Astrocyte (in vitro differentiated cells and primary cell): ENCODE measurements at regions not wholly inside any gene's neighbourhood (a gene's known extent, or its start where the extent isn't known, plus 50 kb on each side); places are given as distances from the start of the nearest gene placed in this dataset.

Experiments
- DNase-seq: peaks from one replicate; pipeline ENCODE4 v3.0.0-alpha.2; 2010; ENCODE audit warnings: low read depth
- FAIRE-seq: peaks from 2 replicates; lab custom pipeline; 2011; peaks lifted over from hg19 to GRCh38; lab: Jason Lieb, UNC
- H2AFZ ChIP-seq: 2 replicates; pipeline ENCODE4 v1.6.0; 2012; ENCODE audit warnings: low read depth, low read length, inconsistent platforms
- H3K27ac ChIP-seq: 2 replicates; pipeline ENCODE4 v1.5.1; 2011; ENCODE audit warnings: low read depth, low read length, inconsistent platforms
- H3K27me3 ChIP-seq: 2 replicates; pipeline ENCODE4 v1.6.0; 2011; ENCODE audit warnings: low read length, inconsistent platforms; ENCODE audit not compliant: insufficient read depth
- H3K36me3 ChIP-seq: 2 replicates; pipeline ENCODE4 v1.5.1; 2011; ENCODE audit warnings: low read length, inconsistent platforms; ENCODE audit not compliant: insufficient read depth
- H3K4me1 ChIP-seq: 2 replicates; pipeline ENCODE4 v1.5.1; 2011; ENCODE audit warnings: low read length, inconsistent platforms; ENCODE audit not compliant: insufficient read depth
- H3K4me2 ChIP-seq: 2 replicates; pipeline ENCODE4 v1.6.0; 2012; ENCODE audit warnings: low read length, inconsistent platforms
- H3K4me3 ChIP-seq: 2 replicates; pipeline ENCODE4 v1.5.1; 2011; ENCODE audit warnings: low read depth, mild to moderate bottlenecking, low read length, inconsistent platforms; ENCODE audit not compliant: insufficient read depth
- H3K79me2 ChIP-seq: 2 replicates; pipeline ENCODE4 v1.6.0; 2012; ENCODE audit warnings: mild to moderate bottlenecking, low read length, inconsistent platforms; ENCODE audit not compliant: insufficient read depth
- H3K9ac ChIP-seq: 2 replicates; pipeline ENCODE4 v1.6.0; 2012; ENCODE audit warnings: mild to moderate bottlenecking, low read length, inconsistent platforms
- H3K9me3 ChIP-seq: 2 replicates; pipeline ENCODE4 v1.5.1; 2012; ENCODE audit warnings: low read depth, mild to moderate bottlenecking, low read length, inconsistent platforms; ENCODE audit not compliant: insufficient read depth
- H4K20me1 ChIP-seq: 2 replicates; pipeline ENCODE4 v1.6.0; 2012; ENCODE audit warnings: low read length, inconsistent platforms; ENCODE audit not compliant: insufficient read depth
- H3K27ac Mint-ChIP-seq: one replicate; pipeline ENCODE4 v1.8.0; 2021; ENCODE audit warnings: mild to moderate bottlenecking, mixed read lengths; ENCODE audit not compliant: unreplicated experiment
- H3K27me3 Mint-ChIP-seq: one replicate; pipeline ENCODE4 v1.8.0; 2021; ENCODE audit warnings: low read depth, mixed read lengths; ENCODE audit not compliant: unreplicated experiment
- H3K36me3 Mint-ChIP-seq: one replicate; pipeline ENCODE4 v1.8.0; 2021; ENCODE audit warnings: low read depth, mixed read lengths; ENCODE audit not compliant: unreplicated experiment
- H3K4me1 Mint-ChIP-seq: one replicate; pipeline ENCODE4 v1.8.0; 2021; ENCODE audit warnings: low read depth, mixed read lengths; ENCODE audit not compliant: unreplicated experiment
- H3K4me3 Mint-ChIP-seq: one replicate; pipeline ENCODE4 v1.8.0; 2021; ENCODE audit warnings: mild to moderate bottlenecking, moderate library complexity, mixed read lengths; ENCODE audit not compliant: unreplicated experiment
- H3K9me3 Mint-ChIP-seq: one replicate; pipeline ENCODE4 v1.8.0; 2021; ENCODE audit warnings: mild to moderate bottlenecking, mixed read lengths; ENCODE audit not compliant: unreplicated experiment
- CTCF ChIP-seq: IDR thresholded peaks from 2 replicates; pipeline ENCODE4 v1.5.1; 2011; ENCODE audit warnings: low read depth, mild to moderate bottlenecking, inconsistent platforms, low read length, moderate library complexity; ENCODE audit not compliant: insufficient read depth
- EZH2 ChIP-seq: IDR thresholded peaks from 2 replicates; pipeline ENCODE4 v1.6.1; 2012; ENCODE audit warnings: mild to moderate bottlenecking, low read length, inconsistent platforms; ENCODE audit not compliant: insufficient read depth

DNA sequence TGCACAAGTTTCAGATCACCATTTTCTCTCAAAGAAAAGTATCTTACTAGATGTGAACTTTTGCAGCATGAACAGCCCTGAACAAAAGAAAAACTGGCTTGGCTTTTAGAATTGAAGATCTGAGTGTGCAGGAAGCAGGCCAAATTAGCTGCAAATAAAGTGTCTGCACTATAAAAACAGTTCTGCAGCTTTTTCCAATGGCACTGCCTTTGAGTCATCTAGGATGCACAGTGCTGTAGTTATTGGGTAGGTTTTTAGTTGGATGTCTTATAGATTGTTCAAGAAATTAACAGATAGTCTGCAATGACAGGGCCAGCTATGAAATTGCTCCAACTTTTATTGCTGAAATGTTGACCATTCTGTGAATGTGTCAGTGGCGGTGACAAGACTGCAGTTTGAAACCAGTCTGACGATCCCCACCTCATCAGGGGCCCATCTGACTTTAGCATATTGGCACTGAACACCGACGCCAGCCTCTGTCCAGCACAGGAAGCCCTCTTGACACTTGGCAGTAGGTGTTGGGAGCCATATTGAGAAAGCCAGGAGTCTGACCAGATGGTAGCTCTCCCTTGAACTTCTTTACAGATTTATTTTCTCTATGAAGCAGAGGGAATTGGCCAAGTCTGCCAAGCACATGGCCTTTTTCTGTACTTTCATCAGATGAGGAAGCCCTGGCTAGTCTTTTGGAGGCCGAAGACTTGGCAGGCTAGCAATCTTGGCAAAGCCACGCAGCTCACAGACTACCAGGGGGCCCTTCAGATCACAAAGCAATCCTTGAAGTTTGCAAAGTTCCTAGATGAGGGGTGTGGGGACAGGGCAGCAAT is 490.6 kb downstream of the NEBL start:
- H3K4me3 ChIP-seq = no peak overlapping the region
- DNase-seq (no peak), FAIRE-seq (no peak)
- H3K36me3 ChIP-seq = no peaks in the 10 kb centered on the region
- no peak overlapping the region for H3K27ac ChIP-seq
- no peak overlapping the region for H3K9ac ChIP-seq
- Mint-ChIP-seq H3K36me3 (no peaks in the 10 kb centered on the region), H3K27me3 (no peaks in the 10 kb centered on the region), H3K4me3 (no peak overlapping the region), H3K4me1 (no peaks in the 10 kb centered on the region), H3K27ac (no peak overlapping the region), H3K9me3 (no peaks in the 10 kb centered on the region)
- no peaks in the 10 kb centered on the region for H3K4me1 ChIP-seq
- no peak overlapping the region for H2AFZ ChIP-seq
- H3K27me3 ChIP-seq = no peaks in the 10 kb centered on the region
- no peak for TF ChIP-seq EZH2
- no peak for TF ChIP-seq CTCF
- no peaks in the 10 kb centered on the region for H4K20me1 ChIP-seq
- H3K9me3 ChIP-seq = no peaks in the 10 kb centered on the region
- H3K4me2 ChIP-seq = no peak overlapping the region
- H3K79me2 ChIP-seq = no peaks in the 10 kb centered on the region

DNA sequence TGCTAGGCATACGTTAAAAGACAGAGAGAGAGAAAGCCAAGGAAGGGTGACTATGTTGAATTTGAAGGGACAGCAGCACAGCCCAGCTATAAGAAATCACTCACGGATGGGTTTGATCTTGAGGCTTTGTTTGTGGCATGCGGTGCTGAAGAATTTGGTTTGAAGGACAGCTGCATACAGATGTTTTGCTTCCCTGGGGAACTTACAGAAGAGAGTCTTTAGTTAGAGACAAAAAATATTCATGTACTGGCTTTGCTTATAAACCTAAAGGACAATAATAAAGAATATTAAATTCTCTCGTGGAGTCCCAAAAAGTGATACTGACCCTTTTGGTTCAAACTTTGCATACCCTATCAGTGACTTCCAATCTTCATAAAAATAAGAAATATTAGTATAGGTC is 491.4 kb downstream of the NEBL start:
- no peaks in the 10 kb centered on the region for H3K79me2 ChIP-seq
- H2AFZ ChIP-seq = no peak overlapping the region
- no peaks in the 10 kb centered on the region for H3K9me3 ChIP-seq
- H3K27me3 Mint-ChIP-seq = no peaks in the 10 kb centered on the region
- no peaks in the 10 kb centered on the region for H4K20me1 ChIP-seq
- no peaks in the 10 kb centered on the region for H3K36me3 ChIP-seq
- no peak overlapping the region for H3K9ac ChIP-seq
- H3K4me3 ChIP-seq = no peak overlapping the region
- no peaks in the 10 kb centered on the region for H3K36me3 Mint-ChIP-seq
- no peaks in the 10 kb centered on the region for H3K4me1 ChIP-seq
- TF ChIP-seq EZH2 (no peak), CTCF (no peak)
- FAIRE-seq (no peak), DNase-seq (no peak)
- no peak overlapping the region for H3K4me3 Mint-ChIP-seq
- no peak overlapping the region for H3K27ac Mint-ChIP-seq
- no peaks in the 10 kb centered on the region for H3K27me3 ChIP-seq
- H3K4me2 ChIP-seq = no peak overlapping the region
- H3K4me1 Mint-ChIP-seq = no peaks in the 10 kb centered on the region
- H3K27ac ChIP-seq = no peak overlapping the region
- no peaks in the 10 kb centered on the region for H3K9me3 Mint-ChIP-seq

GRCh38 chr10:20405050-20405449 is 492.1 kb downstream of the NEBL start:
- no peaks in the 10 kb centered on the region for H3K9me3 Mint-ChIP-seq
- H3K9ac ChIP-seq = no peak overlapping the region

More at GRCh38 chr10:20405050-20405449, 492.1 kb downstream of the NEBL start:
- H3K4me3 Mint-ChIP-seq = no peak overlapping the region
- H3K36me3 ChIP-seq = no peaks in the 10 kb centered on the region
- H3K27ac Mint-ChIP-seq = no peak overlapping the region
- no peak overlapping the region for H3K4me2 ChIP-seq
- no peaks in the 10 kb centered on the region for H3K36me3 Mint-ChIP-seq
- H3K4me1 Mint-ChIP-seq = no peaks in the 10 kb centered on the region
- no peaks in the 10 kb centered on the region for H3K27me3 Mint-ChIP-seq
- H3K9me3 ChIP-seq = no peaks in the 10 kb centered on the region
- no peaks in the 10 kb centered on the region for H4K20me1 ChIP-seq
- H3K27me3 ChIP-seq = no peaks in the 10 kb centered on the region
- no peaks in the 10 kb centered on the region for H3K4me1 ChIP-seq
- no peak overlapping the region for H3K4me3 ChIP-seq
- FAIRE-seq = no peak
- no peaks in the 10 kb centered on the region for H3K79me2 ChIP-seq
- no peak overlapping the region for H3K27ac ChIP-seq
- no peak overlapping the region for H2AFZ ChIP-seq
- TF ChIP-seq CTCF (no peak), EZH2 (no peak)
- no peak for DNase-seq
